Neuronal stem cell (in vitro differentiated cells): ENCODE measurements at regions not wholly inside any gene's neighbourhood (a gene's known extent, or its start where the extent isn't known, plus 50 kb on each side); places are given as distances from the start of the nearest gene placed in this dataset.

Experiments
- DNase-seq: peaks from one replicate; pipeline ENCODE4 v3.0.0-alpha.2; 2013; ENCODE audit warnings: low spot score
- H2AFZ ChIP-seq: one replicate; pipeline ENCODE4 v1.6.1; 2013; ENCODE audit warnings: mild to moderate bottlenecking, low read length, inconsistent platforms
- H2AK5ac ChIP-seq: 2 replicates; pipeline ENCODE4 v1.6.1; 2013; ENCODE audit warnings: low read depth, mild to moderate bottlenecking, inconsistent platforms, low read length, moderate library complexity, mixed read lengths
- H2BK120ac ChIP-seq: 2 replicates; pipeline ENCODE4 v1.6.1; 2013; ENCODE audit warnings: low read depth, mild to moderate bottlenecking, inconsistent platforms, low read length, moderate library complexity, mixed read lengths
- H2BK12ac ChIP-seq: one replicate; pipeline ENCODE4 v1.6.1; 2013; ENCODE audit warnings: low read length, inconsistent platforms
- H2BK15ac ChIP-seq: 2 replicates; pipeline ENCODE4 v1.6.1; 2013; ENCODE audit warnings: mild to moderate bottlenecking, low read length, inconsistent platforms, mixed read lengths
- H2BK5ac ChIP-seq: one replicate; pipeline ENCODE4 v1.6.1; 2013; ENCODE audit warnings: inconsistent platforms, mild to moderate bottlenecking, low read length, moderate library complexity
- H3K14ac ChIP-seq: one replicate; pipeline ENCODE4 v1.6.1; 2013; ENCODE audit warnings: low read length, inconsistent platforms
- H3K18ac ChIP-seq: 2 replicates; pipeline ENCODE4 v1.6.1; 2013; ENCODE audit warnings: low read length, inconsistent platforms
- H3K23ac ChIP-seq: 2 replicates; pipeline ENCODE4 v1.6.1; 2013; ENCODE audit warnings: low read depth, mild to moderate bottlenecking, mixed read lengths, low read length, inconsistent platforms; ENCODE audit not compliant: poor library complexity
- H3K27ac ChIP-seq: replicated peaks from 3 replicates; pipeline ENCODE4 v1.5.1; 2013; ENCODE audit warnings: low read length, inconsistent platforms
- H3K27me3 ChIP-seq, 3 experiments: 2 replicates each; pipeline ENCODE4 v1.6.1; 2013; ENCODE audit warnings: low read length in 3 of 3, mild to moderate bottlenecking in 2 of 3, inconsistent platforms in 1 of 3, low read depth in 1 of 3, mixed read lengths in 1 of 3, moderate library complexity in 1 of 3; ENCODE audit not compliant: control insufficient read depth in 3 of 3, insufficient read depth in 3 of 3
- H3K36me3 ChIP-seq, 2 donors: replicated peaks in 1 of 2; 2 replicates each; pipeline ENCODE4 v1.6.1; 2013; ENCODE audit warnings: low read length in 2 of 2; ENCODE audit not compliant: control insufficient read depth in 2 of 2, insufficient read depth in 2 of 2
- H3K4ac ChIP-seq: 2 replicates; pipeline ENCODE4 v1.6.1; 2013; ENCODE audit warnings: inconsistent platforms, mild to moderate bottlenecking, low read length, moderate library complexity
- H3K4me1 ChIP-seq, 2 donors: 1 replicate in 1 of 2; 2 replicates in 1 of 2; pipeline ENCODE4 v1.6.1; 2013; ENCODE audit warnings: low read length in 2 of 2, low read depth in 1 of 2; ENCODE audit not compliant: control insufficient read depth in 2 of 2, insufficient read depth in 1 of 2
- H3K4me2 ChIP-seq: one replicate; pipeline ENCODE4 v1.6.1; 2013; ENCODE audit warnings: mild to moderate bottlenecking, low read length, inconsistent platforms; ENCODE audit not compliant: insufficient read depth, poor library complexity, severe bottlenecking
- H3K4me3 ChIP-seq, 2 donors: 2 replicates each; pipeline ENCODE4 v1.5.1; 2013; ENCODE audit warnings: low read length in 2 of 2, mild to moderate bottlenecking in 2 of 2, inconsistent platforms in 1 of 2, moderate library complexity in 1 of 2
- H3K79me1 ChIP-seq: one replicate; pipeline ENCODE4 v1.6.1; 2013; ENCODE audit warnings: low read depth, mild to moderate bottlenecking, inconsistent platforms, low read length, moderate library complexity
- H3K9ac ChIP-seq: one replicate; pipeline ENCODE4 v1.6.1; 2013; ENCODE audit warnings: mild to moderate bottlenecking, low read depth, low read length, inconsistent platforms; ENCODE audit not compliant: poor library complexity
- H3K9me3 ChIP-seq, 2 donors: replicated peaks in 1 of 2; 2 replicates each; pipeline versions ENCODE3 to v1.6.1; 2013; ENCODE audit warnings: low read length in 2 of 2, mild to moderate bottlenecking in 2 of 2, inconsistent platforms in 1 of 2, low read depth in 1 of 2, mixed read lengths in 1 of 2, moderate library complexity in 1 of 2; ENCODE audit not compliant: control insufficient read depth in 2 of 2, insufficient read depth in 1 of 2
- H4K8ac ChIP-seq: one replicate; pipeline ENCODE4 v1.6.1; 2013; ENCODE audit warnings: low read depth, mild to moderate bottlenecking, inconsistent platforms, low read length, moderate library complexity
- H4K91ac ChIP-seq: one replicate; pipeline ENCODE4 v1.6.1; 2013; ENCODE audit warnings: low read length, low read depth, mild to moderate bottlenecking, inconsistent platforms; ENCODE audit not compliant: poor library complexity
- WGBS, 2 donors: extraction: QIAGEN DNeasy Blood & Tissue Kit; methylation state at CpG; one replicate each; pipeline ENCODE4 v1.1.7; 2013; ENCODE audit warnings: missing lambda C conversion rate in 2 of 2, mixed read lengths in 1 of 2; ENCODE audit not compliant: insufficient read length in 2 of 2, insufficient replicate concordance in 1 of 2; ENCODE audit errors: extremely low coverage in 2 of 2; 5-methylcytosine and 5-hydroxymethylcytosine counted together

GRCh38 chr6:101312652-101313051 lies 80.9 kb upstream of the GRIK2 start:
- H2AK5ac ChIP-seq, result no peak overlapping the region
- no CpG with 5 or more reads among the region's 2 CpGs for WGBS, 2 donors

GRCh38 chr6:101322921-101323320 lies 70.6 kb upstream of the GRIK2 start:
- H2BK5ac ChIP-seq, result no peak overlapping the region
- no peak overlapping the region for H4K91ac ChIP-seq
- no peak overlapping the region for H3K27ac ChIP-seq
- DNase-seq, result no peak
- no peak overlapping the region for H3K9ac ChIP-seq
- no peaks in the 10 kb centered on the region for H3K36me3 ChIP-seq
- no peak overlapping the region for H3K4ac ChIP-seq
- H2BK12ac ChIP-seq, result no peak overlapping the region
- no peak overlapping the region for H3K18ac ChIP-seq
- H2AFZ ChIP-seq, result no peak overlapping the region
- no peaks in the 10 kb centered on the region for H3K9me3 ChIP-seq
- no peak overlapping the region for H4K8ac ChIP-seq
- no peaks in the 10 kb centered on the region for H3K27me3 ChIP-seq
- no peak overlapping the region for H2BK120ac ChIP-seq
- H2BK15ac ChIP-seq, result no peak overlapping the region
- no peak overlapping the region for H3K14ac ChIP-seq
- no peaks in the 10 kb centered on the region for H3K4me1 ChIP-seq
- H2AK5ac ChIP-seq, result no peak overlapping the region
- H3K23ac ChIP-seq, result no peak overlapping the region
- H3K4me3 ChIP-seq, result no peak overlapping the region
- WGBS, 2 donors, result no CpG with 5 or more reads among the region's 2 CpGs
- no peak overlapping the region for H3K4me2 ChIP-seq
- H3K79me1 ChIP-seq, result no peaks in the 10 kb centered on the region

More at GRCh38 chr6:101312652-101313051, 80.9 kb upstream of the GRIK2 start:
- Histone ChIP-seq H3K23ac (no peak overlapping the region), H3K9ac (no peak overlapping the region), H3K18ac (no peak overlapping the region), H2BK15ac (no peak overlapping the region), H2BK5ac (no peak overlapping the region), H3K4me2 (no peak overlapping the region), H3K14ac (no peak overlapping the region), H4K8ac (no peak overlapping the region), H3K4ac (no peak overlapping the region), H3K4me1 (no peaks in the 10 kb centered on the region), H2BK120ac (no peak overlapping the region), H3K79me1 (no peaks in the 10 kb centered on the region), H3K27me3 (no peaks in the 10 kb centered on the region), H2BK12ac (no peak overlapping the region), H3K9me3 (no peaks in the 10 kb centered on the region), H2AFZ (no peak overlapping the region), H3K4me3 (no peak overlapping the region), H3K27ac (no peak overlapping the region), H4K91ac (no peak overlapping the region), H3K36me3 (no peaks in the 10 kb centered on the region)
- no peak for DNase-seq

- Histone ChIP-seq H2AFZ (no peak overlapping the region), H2BK12ac (no peak overlapping the region), H3K18ac (no peak overlapping the region), H3K9me3 (no peaks in the 10 kb centered on the region), H3K4me3 (no peak overlapping the region), H2BK120ac (no peak overlapping the region), H3K4me2 (no peak overlapping the region), H3K4ac (no peak overlapping the region), H3K36me3 (no peaks in the 10 kb centered on the region), H3K27me3 (no peaks in the 10 kb centered on the region), H4K8ac (no peak overlapping the region), H3K79me1 (no peaks in the 10 kb centered on the region), H4K91ac (no peak overlapping the region), H3K9ac (no peak overlapping the region), H2BK15ac (no peak overlapping the region), H2AK5ac (no peak overlapping the region), H3K27ac (no peak overlapping the region), H3K14ac (no peak overlapping the region), H2BK5ac (no peak overlapping the region), H3K4me1 (no peaks in the 10 kb centered on the region), H3K23ac (no peak overlapping the region)
- no peak for DNase-seq
These were observed 67.1 kb upstream of the GRIK2 start for GRCh38 chr6:101326411-101326810.

- WGBS, 2 donors, result no CpG with 5 or more reads among the region's 1 CpG
- Histone ChIP-seq H3K36me3 (no peaks in the 10 kb centered on the region), H3K23ac (no peak overlapping the region), H3K4me1 (no peaks in the 10 kb centered on the region), H2BK120ac (no peak overlapping the region), H2BK12ac (no peak overlapping the region), H3K4me2 (no peak overlapping the region), H3K14ac (no peak overlapping the region), H4K8ac (no peak overlapping the region), H3K9me3 (no peaks in the 10 kb centered on the region), H4K91ac (no peak overlapping the region), H2BK15ac (no peak overlapping the region), H3K27ac (no peak overlapping the region), H3K18ac (no peak overlapping the region), H3K4ac (no peak overlapping the region), H2BK5ac (no peak overlapping the region), H3K27me3 (no peaks in the 10 kb centered on the region), H3K79me1 (no peaks in the 10 kb centered on the region), H3K4me3 (no peak overlapping the region), H2AFZ (no peak overlapping the region), H3K9ac (no peak overlapping the region), H2AK5ac (no peak overlapping the region)
- DNase-seq, result no peak
These were observed 51.6 kb upstream of the GRIK2 start for GRCh38 chr6:101341926-101342325.
